ENCODE measurements at regions not wholly inside any gene's neighbourhood (a gene's known extent, or its start where the extent isn't known, plus 50 kb on each side); places are given as distances from the start of the nearest gene placed in this dataset.

DNA sequence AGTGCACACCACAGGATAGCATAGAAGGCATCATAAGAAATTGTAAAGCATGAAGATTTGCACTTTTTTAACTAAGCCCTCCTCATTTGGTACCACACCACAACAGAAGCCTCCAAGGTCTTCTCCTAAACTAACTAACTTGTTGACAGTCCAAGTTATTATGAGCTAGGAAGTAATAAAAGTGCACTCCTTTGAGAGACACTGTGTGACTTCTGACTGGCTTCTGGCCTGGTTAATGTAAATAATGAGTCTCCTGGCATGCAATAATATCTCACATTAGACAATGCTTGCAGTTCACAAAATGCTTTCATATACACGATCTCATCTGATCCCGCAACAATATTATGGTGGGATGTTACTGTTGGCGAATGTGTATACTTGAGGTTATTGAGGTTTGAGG is 103.9 kb upstream of the SLC24A5 start:
- DNase-seq (ENCODE audit: low spot score) (no peak), ATAC-seq (ENCODE audit: low FRiP score) (no peak)
- TF ChIP-seq, protein P1, sequence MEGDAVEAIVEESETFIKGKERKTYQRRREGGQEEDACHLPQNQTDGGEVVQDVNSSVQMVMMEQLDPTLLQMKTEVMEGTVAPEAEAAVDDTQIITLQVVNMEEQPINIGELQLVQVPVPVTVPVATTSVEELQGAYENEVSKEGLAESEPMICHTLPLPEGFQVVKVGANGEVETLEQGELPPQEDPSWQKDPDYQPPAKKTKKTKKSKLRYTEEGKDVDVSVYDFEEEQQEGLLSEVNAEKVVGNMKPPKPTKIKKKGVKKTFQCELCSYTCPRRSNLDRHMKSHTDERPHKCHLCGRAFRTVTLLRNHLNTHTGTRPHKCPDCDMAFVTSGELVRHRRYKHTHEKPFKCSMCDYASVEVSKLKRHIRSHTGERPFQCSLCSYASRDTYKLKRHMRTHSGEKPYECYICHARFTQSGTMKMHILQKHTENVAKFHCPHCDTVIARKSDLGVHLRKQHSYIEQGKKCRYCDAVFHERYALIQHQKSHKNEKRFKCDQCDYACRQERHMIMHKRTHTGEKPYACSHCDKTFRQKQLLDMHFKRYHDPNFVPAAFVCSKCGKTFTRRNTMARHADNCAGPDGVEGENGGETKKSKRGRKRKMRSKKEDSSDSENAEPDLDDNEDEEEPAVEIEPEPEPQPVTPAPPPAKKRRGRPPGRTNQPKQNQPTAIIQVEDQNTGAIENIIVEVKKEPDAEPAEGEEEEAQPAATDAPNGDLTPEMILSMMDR (IDR thresholded peaks at IDR 0.05): no peak

DNA sequence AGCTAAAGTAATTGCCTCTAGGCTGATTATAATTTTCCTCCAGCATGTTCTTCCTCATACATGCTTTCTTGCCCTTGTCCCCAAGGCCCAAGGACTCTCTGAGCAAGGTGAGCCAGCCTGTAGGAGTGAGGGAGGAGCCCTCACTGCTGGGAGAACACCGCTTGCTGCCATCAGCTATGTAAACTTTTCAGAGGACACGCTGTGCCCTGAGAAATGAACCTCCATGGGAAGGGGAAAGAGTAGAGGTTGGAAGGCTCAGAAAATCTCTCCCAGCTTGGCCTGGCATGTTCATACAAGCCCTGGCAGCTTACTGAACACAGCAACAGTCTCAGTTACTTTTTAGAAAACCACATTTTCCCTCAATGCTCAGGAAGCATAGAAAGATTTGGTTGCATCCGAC is 103.0 kb upstream of the SLC24A5 start:
- DNase-seq (ENCODE audit: low spot score): no peak
- TF ChIP-seq, protein P1 (IDR thresholded peaks at IDR 0.05): no peak
- no peak for ATAC-seq (ENCODE audit: low FRiP score)

DNA sequence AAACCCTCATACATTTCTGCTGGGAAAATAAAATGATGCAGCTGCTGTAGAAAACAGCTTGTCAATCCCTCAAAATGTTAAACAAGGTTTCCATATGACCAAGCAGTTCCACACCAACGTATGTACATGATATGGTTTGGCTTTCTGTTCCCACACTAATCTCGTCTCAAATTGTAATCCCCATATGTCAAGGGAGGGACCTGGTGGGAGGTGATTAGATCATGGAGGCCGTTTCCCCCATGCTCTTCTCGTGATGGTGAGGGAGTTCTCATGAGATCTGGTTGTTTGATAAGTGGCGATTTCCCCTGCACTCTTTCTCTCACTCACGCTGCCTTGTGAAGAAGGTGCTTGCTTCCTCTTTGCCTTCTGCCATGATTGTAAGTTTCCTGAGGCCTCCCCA is 100.6 kb upstream of the SLC24A5 start:
- TF ChIP-seq, protein P1 (IDR thresholded peaks at IDR 0.05): no peak
- DNase-seq (ENCODE audit: low spot score) (no peak), ATAC-seq (ENCODE audit: low FRiP score) (no peak)

DNA sequence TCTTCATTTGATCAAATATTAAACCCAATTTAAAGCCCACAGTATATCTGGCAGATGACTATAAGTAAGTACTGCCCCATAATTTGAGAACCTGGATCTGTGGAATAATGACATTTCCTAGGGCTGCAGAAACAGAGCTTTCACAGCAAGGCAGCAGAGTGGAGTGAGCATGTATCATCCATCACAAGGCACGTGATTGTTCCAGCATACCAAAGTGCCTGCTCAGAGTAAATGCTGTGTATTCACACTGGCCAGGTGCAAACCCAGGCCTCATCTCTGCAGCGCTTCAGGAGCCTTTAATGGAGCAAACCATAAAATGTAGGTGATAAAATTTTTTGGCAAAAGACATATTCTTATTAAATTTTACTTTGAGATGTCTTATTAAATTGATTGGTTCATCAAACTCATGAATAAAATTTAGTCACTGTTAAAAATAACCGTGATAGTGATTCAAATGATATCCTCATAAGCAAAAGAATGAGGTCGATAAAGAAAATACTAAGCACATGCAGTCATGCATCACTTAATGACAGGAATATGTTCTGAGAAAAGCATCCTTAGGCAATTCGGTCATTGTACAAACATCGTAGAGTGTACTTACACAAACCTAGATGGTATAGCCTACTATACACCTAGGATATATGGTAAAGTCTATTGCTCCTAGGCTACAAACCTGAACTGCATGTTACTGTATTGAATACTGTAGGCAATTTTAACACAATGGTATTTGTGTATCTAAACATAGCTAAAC is 99.3 kb upstream of the SLC24A5 start:
- ATAC-seq (ENCODE audit: low FRiP score) (peak; percentile 80), DNase-seq (ENCODE audit: low spot score) (no peak)
- TF ChIP-seq, protein P1 (IDR thresholded peaks at IDR 0.05): no peak

DNA sequence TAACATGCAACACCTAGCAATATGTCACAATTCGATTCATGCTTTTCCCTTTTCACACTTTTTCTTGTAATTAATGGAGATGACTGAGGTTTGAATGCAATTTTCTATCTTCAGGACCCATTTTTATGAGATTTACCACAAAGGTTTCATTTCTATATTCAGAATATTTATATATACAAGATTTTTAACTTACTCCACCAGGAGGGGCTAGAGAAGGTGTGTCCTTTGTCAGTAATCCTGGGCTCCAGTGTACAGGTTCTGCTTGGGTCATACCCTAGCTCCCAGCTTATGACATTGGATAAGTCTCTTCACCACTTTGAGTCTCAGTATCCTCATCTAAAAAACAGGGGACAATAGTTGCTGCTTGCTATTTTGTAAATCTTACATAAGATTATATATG is 95.7 kb upstream of the SLC24A5 start:
- ATAC-seq (ENCODE audit: low FRiP score): no peak
- TF ChIP-seq, protein P1 (IDR thresholded peaks at IDR 0.05): no peak
- no peak for DNase-seq (ENCODE audit: low spot score)

DNA sequence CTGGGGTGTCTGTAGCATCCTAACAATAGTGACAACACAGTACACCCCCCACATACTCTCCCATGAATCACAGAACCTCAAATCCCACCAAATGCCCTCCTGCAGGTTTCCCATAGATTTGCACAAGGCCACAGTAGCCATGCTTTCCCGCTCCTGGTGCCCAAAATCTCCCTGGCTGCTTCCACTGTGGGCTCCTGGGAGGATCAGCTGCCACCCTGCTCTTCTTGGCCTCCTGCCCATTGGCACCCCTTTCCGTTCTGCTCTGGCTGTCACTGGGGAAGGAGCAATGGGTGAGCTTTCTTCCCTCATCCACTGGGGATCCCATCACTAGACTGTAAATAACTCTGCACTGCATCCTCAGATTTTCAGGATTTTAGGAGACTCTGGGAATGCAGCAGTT is 92.1 kb upstream of the SLC24A5 start:
- ATAC-seq (ENCODE audit: low FRiP score): no peak
- no peak for DNase-seq (ENCODE audit: low spot score)
- TF ChIP-seq, protein P1 (IDR thresholded peaks at IDR 0.05): no peak

DNA sequence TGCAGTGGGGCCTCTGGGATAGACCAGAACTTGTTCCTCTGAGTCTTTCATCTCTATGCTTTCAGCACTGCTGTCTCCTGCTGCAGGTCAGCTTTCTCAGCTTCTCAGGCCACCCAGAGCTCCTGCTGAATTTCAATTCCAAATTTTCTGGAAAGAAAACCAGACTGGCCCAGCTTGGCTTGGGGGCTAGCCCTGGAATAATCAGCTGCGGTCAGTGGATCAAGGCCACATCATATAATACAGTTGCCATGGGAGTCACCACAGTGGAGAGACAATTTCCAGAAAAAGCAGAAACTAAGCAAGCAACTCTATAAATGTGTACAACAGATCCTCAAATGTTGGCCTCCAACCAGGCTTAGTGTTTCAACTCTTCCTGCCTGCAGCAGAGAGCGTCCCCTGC is 91.1 kb upstream of the SLC24A5 start:
- TF ChIP-seq, protein P1 (IDR thresholded peaks at IDR 0.05): no peak
- ATAC-seq (ENCODE audit: low FRiP score): no peak
- DNase-seq (ENCODE audit: low spot score): no peak
